ENCODE measurements at regions not wholly inside any gene's neighbourhood (a gene's known extent, or its start where the extent isn't known, plus 50 kb on each side); places are given as distances from the start of the nearest gene placed in this dataset.
"Not testable (repeated sequence)": the region's sequence is repeated elsewhere in the genome, so short reads cannot be mapped to it uniquely, and the experiment has no call there.

DNA sequence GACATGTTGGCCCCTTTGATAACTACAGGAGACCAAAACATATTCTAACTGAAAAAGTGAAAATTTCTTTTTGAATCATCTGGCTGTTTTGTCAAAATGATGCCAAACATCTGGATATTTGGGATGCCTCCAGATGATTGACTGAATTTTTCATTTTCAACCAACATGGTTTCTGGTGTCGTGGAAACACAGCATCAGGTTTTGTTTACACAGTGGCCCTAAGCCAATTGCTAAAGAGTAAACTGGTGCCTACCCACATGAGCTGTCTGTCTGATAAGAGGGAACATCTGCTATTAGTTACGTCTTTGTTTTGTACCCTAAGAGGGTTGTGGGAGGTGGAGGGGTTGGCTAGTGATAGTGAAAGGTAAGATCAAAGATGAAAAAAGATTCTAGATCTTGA lies 204.8 kb downstream of the KCNK2 start:
- no peak for DNase-seq (ENCODE audit: low spot score)

DNA sequence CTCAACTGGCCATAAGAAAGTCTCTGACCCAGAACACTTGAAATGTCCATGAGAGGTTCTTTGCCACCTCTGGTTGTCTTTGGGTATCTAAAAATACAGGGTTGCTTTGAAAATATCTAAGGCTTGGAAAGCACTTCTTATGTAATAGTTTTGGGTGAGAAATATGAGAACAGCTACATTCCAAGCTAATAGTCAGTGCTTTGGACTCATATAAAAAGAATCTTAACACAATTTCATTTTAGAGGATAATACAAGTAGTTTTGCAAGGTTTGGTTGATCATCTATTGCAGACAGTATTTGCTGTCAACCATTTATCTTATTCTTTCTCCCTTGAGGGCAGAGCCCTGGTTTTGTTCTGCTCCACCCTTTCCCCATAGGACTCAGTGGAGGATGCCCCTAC lies 207.5 kb downstream of the KCNK2 start:
- no peak for DNase-seq (ENCODE audit: low spot score)

DNA sequence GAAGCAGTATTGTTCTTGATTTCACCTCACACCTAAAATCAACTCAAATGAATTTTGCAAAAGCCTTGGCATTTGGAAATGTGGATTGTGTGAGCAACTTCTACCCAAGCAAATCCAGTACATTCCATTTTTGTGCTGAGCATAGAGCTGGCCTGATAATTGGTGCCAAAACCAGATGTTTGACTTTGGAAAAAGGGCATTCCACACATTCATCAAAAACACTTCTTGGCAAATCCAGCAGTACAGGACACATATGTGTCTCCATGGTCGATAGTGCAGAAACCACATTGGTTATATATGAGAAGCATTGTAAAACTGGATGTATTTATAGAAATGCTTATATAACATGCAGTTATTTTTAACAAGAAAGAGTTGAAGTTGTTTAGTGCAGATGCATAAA lies 210.4 kb downstream of the KCNK2 start:
- DNase-seq (ENCODE audit: low spot score), result no peak

DNA sequence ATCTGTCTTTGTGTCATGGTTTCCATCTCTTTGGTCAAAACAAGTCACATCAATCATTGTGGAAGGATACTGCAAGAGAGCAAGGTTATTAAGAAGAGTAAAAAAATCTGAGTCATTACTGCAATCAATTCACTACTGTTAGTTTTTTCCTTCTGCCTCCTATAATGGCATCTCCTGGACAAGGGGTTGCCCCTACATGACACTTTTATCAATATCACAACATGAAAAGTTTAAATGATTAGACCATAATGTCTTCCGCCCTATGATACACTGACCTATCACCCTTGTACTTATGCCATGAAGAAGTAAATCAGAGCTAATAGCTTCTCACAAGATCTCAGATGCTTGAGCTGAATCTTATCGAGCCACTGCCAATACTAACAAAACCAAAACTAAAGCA lies 223.9 kb downstream of the KCNK2 start:
- no peak for DNase-seq (ENCODE audit: low spot score)

DNA sequence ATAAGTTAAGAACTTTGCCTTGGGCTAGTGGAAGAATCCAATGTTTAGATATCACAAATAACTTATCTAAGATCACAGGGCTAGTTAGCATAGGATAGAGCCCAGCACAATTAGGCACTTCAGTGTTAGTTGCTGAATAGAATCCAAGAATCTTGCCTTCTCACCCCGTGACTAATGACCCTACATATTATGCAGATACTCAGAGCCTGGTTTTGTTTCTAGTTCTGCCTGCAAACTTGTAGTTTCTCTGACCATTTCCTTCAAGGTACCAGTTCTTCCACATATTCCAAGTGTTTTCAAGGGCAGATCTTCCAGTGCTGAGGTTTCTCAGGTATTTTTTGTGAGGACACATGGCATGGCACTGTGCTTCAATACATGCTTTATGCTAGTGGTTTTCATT lies 239.3 kb downstream of the KCNK2 start:
- DNase-seq (ENCODE audit: low spot score), result no peak

DNA sequence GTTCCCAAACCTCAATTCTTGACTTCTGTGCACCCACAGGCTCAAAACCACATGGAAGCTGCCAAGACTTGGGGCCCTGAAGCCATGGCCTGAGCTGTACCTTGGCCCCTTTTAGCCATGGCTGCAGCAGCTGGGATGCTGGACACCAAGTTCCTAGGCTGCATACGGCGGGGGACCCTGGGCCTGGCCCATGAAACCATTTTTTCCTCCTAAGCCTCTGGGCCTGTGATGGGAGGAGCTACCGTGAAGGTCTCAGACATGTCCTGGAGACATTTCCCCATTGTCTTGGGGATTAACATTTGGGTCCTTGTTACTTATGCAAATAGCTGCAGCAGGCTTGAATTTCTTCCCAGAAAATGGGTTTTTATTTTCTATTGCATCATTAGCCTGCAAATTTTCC lies 241.5 kb downstream of the KCNK2 start:
- not testable (repeated sequence) for DNase-seq (ENCODE audit: low spot score)

DNA sequence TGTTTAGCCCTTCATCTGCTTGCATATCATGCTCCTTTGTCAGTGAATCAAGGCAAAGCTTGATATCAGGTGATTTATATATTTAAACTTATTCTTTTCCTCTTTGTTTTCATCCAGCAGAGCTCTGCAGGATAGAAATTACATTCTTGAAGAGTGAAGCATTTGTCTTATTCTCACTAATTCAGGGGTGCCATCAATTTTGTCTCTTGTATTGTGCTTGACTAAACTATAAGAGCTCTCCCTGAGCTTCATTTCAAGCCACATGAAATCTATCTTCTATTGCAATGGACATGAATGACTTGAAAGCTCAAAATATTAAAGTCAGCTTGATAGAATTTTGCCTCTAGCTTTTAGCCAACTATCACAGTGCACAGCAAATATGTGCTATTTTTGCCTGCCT lies 236.7 kb upstream of the KCTD3 start:
- DNase-seq (ENCODE audit: low spot score), result no peak

DNA sequence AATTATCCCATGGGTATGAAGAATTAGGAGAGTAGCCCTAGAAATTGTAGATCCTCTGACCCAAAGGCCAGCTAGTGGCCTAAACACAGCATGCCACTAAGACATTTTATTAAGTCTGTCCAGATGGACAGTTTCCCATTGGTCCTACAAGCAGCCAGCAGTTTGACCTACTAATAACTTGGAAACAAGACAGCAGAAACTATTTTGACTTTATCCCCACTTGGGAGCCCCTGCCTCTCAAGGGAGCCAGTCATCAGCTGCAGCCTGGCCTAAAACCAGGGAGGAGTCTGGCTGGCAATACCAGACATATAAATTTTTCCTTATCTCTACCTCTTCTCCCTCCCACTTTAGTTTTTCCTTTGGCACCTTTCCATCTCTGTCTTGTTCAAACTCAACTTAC lies 222.6 kb upstream of the KCTD3 start:
- DNase-seq (ENCODE audit: low spot score), result no peak

DNA sequence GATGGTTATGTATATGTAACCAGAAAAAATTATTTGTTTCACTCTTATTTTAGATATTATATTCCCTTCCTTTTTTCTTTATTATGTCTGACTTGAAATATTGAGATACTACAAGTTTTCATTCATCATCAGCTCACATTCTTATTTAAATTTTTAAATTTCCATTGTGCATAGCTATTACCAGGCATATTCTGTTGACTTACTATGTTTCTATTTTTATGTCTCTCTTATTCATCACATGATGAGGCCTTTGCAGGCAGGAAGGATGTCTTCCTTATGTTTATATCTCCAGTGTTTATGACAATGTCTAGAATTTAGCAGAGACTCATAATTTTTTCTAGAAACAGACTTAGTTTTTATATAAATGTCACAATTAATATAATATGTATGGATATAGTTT lies 221.9 kb upstream of the KCTD3 start:
- DNase-seq (ENCODE audit: low spot score), result no peak

DNA sequence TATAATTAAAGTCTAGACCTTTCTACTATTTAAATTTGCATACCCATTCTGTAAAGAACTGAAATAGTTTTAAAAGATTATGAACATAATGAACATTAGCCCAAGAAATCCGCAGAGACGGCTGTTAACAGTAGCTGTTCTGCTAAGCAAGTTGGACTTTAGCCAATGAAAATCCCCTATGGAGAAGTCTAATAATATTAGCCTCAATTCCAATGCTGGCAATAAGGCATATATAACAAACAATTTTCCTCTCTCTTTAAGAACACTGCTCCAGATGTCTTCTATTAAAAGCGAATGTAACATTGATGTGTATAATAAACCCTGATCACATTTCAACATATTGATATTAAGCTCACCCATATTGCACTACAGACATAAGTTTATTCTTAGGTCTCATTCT lies 221.3 kb upstream of the KCTD3 start:
- DNase-seq (ENCODE audit: low spot score), result no peak

DNA sequence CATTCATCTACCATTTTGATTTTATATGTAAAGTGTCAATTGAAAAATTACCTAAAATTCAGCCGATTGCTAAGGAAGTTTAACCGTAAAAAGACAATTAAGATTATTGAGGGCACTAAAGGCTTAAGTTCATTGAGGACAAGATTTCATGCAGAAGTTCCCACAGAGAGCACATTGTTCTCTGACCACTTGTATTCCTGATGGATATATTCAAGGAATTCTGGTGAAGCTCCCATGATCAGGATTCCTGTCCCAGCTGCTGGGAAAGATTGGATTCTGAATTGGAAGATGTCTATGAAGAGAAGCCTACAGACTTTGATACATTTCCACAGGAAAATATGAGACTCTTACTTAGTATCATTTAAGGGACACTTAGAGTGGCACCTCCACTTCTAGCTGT lies 209.2 kb upstream of the KCTD3 start:
- no peak for DNase-seq (ENCODE audit: low spot score)

DNA sequence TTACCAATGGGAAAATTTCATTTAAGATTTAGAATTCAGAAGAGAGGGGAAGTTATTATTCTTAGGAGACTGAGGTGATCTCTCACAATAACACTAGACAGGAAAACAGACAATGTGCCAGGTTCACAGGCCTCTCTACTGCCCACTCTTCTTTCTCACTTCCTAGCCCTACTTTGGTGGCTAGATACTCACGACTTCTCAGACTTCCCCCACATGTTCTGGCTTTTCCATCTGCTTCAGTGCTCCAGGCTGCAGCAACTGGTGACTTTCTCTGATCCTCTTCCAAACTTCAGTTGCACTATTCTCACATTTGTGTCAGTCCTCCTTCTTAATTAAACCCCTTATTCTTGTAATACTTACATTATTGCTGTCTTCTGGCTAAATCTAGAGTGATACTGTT lies 208.7 kb upstream of the KCTD3 start:
- no peak for DNase-seq (ENCODE audit: low spot score)

DNA sequence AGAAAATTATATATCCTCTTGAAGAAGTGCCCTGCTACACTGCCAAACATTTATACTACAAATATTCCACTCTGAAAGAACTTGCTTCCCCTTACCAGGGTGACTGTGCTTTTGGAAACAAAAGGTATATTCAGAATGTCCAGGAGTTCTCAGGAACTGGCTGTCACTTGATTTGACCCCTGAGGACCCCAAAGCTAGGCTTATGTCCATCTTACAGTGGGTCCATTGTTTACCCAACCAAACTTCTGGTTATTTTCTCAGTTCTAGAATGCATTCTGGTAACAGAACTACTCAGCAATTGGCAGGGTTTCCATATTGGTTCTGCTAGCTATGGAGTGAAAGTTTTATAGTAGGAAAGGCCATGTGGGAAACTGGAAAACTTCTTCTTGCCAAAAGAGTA lies 207.1 kb upstream of the KCTD3 start:
- DNase-seq (ENCODE audit: low spot score), result no peak

DNA sequence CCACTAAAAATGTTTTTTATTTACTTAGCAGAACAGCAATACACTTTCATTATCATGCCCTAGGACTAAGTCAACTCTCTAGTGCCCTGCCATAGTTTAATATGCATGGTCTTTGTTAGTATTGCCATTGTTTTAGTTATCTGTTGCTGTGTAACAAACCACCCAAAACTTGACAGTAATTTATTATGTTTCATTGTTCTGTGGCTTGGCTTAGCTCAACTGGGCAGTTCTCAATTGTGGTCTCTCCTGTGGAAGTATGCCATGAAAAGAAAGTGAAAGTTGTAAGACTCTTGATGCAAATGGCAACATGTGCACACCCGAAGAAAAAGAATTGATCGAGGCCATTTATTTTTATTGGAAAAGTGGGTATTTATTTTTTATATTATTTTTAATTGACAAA lies 206.3 kb upstream of the KCTD3 start:
- DNase-seq (ENCODE audit: low spot score), result no peak

DNA sequence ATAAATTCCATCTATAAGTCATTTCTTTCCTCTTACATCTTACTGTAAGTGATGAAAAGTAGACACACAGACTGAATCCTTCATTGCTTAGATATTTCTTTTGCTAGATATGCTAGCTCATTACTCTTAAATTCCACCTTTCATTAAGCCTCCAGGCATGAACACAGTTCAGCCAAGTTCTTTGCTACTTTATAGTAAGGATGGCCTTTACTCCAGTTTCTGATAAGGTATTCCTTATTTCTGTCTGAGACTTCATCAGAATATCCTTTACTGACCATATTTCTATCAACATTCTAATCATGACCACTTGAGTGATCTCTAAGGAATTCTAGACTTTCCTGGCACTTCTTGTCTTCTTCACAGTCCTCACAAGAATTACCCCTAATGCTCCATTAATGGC lies 191.7 kb upstream of the KCTD3 start:
- DNase-seq (ENCODE audit: low spot score), result no peak

DNA sequence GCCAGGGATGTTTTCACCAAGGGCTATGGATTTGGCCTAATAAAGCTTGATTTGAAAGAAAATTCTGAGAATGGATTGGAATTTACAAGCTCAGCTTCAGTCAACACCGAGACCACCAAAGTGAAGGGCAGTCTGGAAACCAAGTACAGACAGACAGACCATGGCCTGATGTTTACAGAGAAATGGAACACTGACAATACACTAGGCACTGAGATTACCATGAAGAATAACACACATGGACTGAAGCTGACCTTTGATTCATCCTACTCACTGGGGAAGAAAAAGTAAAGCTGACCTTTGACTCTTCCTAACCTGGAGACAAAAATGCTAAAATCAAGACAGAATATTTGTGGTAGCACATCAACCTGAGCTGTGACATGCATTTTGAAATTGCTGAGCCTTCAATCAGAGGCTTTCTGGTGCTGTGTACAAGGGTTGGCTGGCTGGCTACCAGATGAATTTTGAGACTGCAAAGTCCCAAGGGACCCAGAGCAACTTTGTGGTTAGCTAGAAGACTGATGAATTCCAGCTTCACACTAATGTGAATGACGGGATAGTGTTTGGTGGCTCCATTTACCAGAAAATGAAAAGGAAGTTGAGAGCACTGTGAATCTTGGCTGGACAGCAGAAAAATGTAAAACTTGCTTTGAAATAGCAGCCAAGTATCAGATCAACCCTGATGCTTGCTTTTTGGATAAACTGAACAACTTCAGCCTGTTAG lies 190.4 kb upstream of the KCTD3 start:
- DNase-seq (ENCODE audit: low spot score), result no peak

DNA sequence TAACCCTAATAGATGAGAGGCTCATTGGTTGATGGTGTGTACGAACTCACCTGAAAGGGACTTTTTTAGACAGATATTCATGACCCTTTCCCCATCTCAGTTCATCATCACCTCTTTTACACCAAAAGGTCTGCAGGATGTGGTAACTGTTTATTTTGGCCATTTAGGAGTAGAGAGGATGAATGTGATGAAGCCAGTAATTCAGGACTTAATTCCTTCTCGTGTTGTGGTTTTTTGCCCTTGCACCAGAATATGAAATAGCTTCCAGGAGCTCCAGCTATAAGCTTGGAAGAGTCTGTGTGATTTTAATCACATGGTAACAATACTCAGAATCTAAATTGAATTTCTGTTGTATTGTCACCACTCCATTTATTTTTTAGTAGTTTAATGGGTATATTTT lies 189.4 kb upstream of the KCTD3 start:
- no peak for DNase-seq (ENCODE audit: low spot score)

DNA sequence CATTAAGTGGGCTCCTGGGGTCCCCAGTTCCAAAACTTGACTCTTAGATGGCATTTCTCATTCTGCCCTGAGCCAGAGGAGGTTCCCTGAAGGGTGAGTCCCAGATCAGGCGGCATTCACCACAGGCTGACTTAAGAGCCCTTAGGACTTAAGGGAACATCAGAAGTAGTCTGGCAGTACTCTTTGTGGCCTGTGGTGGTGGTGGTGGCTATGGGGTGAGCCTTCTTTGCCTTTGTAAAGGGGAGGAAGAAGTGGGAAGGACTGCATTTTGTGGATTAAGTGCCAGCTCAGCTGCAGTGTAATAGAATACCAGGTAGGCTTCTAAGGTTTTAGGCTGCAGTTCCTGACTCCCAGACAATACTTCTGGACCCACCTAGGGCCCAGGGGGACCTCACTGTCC lies 186.5 kb upstream of the KCTD3 start:
- no peak for DNase-seq (ENCODE audit: low spot score)

DNA sequence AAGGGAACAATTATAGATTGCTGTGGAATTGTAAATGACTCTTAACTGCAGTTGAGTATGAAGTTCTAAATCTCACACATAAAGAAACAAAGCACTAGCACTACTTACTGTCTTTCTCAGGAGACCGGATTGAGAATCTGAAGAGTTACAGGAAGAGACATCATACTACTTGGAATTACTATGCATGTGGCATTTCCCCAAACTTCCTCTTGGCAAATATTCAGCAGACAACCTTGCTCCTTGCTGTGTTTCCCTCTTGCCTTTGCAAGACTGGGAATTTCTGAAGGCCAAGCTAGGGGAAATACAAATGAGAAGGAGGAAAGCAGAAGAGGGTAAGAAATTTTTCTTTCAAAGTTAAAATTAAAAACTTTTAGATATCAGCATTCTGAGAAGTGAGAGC lies 173.6 kb upstream of the KCTD3 start:
- DNase-seq (ENCODE audit: low spot score), result peak; percentile 46

DNA sequence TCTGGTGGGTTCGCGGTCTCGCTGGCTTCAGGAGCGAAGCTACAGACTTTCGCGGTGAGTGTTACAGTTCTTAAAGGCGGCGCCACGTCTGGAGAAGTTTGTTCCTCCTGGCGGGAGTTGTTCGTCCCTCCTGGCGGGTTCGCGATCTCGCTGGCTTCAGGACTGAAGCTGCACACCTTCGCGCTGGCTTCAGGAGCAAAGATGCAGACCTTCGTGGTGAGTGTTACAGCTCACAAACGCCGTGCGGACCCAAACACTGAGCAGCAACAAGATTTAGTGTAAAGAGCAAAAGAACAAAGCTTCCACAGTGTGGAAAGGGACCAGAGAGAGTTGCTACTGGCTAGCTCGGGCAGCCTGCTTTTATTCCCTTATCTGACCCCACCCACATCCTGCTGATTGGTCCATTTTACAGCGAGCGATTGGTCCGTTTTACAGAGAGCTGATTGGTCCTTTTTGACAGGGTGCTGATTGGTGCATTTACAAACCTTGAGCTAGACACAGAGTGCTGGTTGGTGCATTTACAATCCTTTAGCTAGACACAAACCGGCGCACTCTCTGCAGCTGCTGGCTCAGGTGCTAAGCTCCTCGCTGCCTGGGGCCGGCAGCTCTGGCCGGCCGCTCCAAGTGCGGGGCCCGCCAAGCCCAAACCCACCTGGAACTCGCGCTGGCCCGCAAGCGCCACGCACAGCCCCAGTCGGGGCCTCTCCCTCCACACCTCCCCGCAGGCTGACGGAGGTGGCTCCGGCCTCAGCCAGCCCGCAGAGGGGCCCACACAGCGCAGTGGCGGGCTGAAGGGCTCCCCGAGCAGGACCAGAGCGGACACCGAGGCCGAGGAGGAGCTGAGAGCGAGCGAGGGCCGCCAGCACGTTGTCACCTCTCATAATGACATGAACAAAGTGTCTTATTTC lies 172.8 kb upstream of the KCTD3 start:
- no peak for DNase-seq (ENCODE audit: low spot score)

DNA sequence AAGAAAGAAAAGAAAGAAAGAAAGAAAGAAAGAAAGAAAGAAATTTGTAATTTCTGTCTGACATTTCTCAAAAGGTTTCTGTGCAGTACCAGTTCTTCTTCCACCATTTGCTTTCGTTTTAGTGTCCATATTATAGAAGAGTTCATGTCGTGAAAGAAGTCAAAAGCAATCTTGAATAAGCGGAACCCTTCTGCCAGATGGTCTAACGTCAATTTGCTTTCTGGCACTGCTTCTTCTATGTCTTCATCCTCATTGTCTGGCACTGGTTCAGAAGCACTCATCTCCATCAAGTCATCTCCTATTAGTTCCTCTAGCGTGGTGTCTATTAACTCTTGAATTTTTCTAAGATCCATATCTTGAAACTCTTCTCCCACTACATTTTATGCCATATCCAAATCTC lies 170.0 kb upstream of the KCTD3 start:
- no peak for DNase-seq (ENCODE audit: low spot score)

DNA sequence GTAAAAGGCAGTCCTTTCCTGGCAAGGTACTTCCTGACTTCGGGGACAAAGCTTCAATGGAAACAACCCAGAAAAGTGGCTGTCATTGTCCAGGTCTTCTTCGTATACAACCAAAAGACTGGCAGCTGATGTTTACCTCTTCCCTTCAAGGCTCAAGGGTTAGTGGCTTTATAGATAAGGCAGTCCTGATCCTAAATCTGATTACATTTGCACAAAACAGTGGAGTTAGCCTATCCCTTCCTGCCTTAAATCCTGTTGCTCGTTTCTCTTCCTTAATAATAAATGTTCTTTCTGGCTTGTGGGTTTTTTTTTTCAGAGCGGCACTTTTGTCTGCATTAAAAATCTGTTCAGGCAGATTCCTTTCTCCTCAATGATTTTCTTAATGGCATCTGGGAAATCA lies 169.3 kb upstream of the KCTD3 start:
- no peak for DNase-seq (ENCODE audit: low spot score)

DNA sequence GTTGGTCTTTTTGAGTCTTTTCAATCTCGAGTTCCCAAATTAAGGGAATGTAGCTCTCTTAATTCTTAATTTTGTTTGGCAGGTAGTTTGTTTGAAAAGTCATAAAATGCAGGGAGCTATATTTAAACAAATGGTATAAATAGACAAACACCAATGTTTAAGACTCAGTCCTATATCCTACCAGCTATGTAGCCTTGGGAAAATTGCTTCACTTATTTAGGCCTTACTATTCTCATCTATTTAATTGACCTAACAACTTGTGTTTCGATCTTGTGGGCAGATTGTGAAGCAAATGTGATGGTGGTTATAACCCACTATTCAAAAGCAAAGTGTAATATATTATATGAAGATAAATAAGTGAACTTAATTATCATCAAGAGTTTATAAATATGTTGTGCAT lies 167.3 kb upstream of the KCTD3 start:
- DNase-seq (ENCODE audit: low spot score), result no peak

DNA sequence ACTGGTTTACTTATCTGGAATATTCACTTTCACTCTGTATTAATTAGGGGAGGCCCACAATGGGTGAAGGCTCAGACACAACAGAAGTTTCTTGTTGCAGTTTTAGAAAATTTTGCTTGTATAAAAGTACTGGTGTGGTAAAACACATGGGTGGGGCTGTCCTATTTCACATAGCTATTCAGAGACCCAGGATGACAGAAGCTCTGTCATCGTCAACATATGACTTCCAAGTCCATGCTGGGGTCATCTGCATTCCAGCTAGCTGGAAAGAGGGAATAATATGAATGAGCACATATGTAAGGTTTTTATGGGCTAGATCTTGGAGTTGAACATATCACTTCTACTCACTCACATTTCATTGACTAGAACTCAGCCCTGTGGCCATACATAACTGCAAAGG lies 166.4 kb upstream of the KCTD3 start:
- DNase-seq (ENCODE audit: low spot score), result no peak

Data from kidney capillary endothelial cell (primary cell).